ENCODE measurements at regions not wholly inside any gene's neighbourhood (a gene's known extent, or its start where the extent isn't known, plus 50 kb on each side); places are given as distances from the start of the nearest gene placed in this dataset.

DNA sequence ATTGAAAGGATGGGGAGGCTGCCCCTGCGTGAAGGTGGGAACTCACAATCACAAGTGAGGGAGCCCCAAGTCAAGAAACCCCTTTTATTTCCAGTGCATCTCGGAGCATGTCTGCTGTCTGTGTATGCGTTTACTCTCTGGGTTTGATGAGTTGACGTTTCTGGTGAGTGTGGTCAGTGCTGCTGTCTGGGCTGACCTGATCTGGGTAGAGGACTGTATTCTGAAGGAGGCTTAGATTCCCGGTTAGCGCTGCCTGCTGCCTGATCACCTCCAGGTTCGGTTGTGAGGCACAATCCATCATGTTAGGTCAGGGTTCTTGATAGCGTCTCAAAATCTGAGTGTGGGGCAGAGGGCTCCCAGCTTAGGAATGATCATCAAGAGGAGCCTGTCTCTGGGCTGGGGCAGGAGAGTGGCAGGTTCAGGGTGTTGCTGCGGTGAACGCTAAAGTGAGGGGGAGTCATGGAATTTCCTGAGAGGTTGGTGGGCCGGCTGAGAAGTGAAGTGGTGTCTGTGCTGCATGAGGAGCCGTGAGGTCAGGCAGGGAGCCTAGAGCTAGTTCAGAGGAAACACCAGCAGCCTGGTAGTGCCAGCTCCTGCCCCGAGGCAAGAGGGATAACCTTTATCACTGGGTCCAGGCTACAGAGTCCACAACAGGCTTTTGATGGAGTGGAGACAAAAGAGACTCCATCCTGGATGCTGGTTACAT is 225.3 kb upstream of the CST7 start:
- H3K4me3 ChIP-seq (ENCODE audit: low read depth, low read length), result no peak overlapping the region
- TF ChIP-seq, protein P1, sequence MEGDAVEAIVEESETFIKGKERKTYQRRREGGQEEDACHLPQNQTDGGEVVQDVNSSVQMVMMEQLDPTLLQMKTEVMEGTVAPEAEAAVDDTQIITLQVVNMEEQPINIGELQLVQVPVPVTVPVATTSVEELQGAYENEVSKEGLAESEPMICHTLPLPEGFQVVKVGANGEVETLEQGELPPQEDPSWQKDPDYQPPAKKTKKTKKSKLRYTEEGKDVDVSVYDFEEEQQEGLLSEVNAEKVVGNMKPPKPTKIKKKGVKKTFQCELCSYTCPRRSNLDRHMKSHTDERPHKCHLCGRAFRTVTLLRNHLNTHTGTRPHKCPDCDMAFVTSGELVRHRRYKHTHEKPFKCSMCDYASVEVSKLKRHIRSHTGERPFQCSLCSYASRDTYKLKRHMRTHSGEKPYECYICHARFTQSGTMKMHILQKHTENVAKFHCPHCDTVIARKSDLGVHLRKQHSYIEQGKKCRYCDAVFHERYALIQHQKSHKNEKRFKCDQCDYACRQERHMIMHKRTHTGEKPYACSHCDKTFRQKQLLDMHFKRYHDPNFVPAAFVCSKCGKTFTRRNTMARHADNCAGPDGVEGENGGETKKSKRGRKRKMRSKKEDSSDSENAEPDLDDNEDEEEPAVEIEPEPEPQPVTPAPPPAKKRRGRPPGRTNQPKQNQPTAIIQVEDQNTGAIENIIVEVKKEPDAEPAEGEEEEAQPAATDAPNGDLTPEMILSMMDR (IDR thresholded peaks at IDR 0.05; ENCODE audit: low read depth, low read length, missing control alignments), result no peak
- no peak for DNase-seq (ENCODE audit: low read depth)

DNA sequence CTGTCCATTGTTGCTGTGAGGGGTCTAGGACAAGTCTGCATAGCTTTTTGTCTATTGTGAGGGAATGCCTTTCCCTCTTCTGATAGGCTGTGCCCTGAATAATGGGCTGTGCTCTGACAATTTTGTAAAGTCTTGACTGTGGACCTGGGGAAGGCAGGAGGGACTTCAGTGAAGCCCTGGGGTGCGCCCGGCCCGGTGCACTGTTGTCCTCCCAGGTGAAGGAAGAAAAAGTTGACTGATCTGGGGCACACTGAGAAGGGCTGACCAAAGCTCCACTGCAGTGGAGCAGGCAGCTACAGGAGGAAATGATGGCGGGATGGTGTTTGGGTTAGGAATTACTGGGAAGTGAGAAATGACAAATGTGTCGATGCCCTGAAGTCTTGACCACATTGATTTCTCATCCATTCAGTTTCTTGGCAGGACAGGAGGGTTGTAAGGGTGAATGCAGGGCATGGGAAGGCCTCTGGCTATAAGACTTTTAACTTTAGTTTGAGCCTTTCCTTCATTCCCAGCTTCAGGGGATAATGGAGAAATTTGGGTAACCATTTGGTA is 224.0 kb upstream of the CST7 start:
- TF ChIP-seq, protein P1 (IDR thresholded peaks at IDR 0.05; ENCODE audit: low read depth, low read length, missing control alignments), result no peak
- H3K4me3 ChIP-seq (ENCODE audit: low read depth, low read length), result no peak overlapping the region
- no peak for DNase-seq (ENCODE audit: low read depth)

DNA sequence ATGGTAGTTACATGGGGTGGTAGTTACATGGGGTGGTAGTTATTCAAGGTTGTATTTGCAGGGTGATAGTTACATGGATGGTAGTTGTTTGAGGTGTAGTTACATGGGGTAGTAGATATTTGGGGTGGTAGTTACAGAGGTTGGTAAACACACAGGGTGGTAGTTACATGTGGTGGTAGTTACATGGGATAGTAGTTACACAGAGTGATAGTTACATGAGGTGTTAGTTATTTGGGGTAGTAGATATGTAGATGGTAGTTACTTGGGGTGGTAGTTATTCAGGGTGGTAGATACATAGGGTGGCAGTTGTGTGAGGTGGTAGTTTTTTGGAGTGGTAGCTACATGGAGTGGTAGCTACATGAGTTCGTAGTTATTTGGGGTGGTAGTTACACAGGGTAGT is 221.3 kb upstream of the CST7 start:
- no peak overlapping the region for H3K4me3 ChIP-seq (ENCODE audit: low read depth, low read length)
- DNase-seq (ENCODE audit: low read depth), result no peak
- TF ChIP-seq, protein P1 (IDR thresholded peaks at IDR 0.05; ENCODE audit: low read depth, low read length, missing control alignments), result no peak

DNA sequence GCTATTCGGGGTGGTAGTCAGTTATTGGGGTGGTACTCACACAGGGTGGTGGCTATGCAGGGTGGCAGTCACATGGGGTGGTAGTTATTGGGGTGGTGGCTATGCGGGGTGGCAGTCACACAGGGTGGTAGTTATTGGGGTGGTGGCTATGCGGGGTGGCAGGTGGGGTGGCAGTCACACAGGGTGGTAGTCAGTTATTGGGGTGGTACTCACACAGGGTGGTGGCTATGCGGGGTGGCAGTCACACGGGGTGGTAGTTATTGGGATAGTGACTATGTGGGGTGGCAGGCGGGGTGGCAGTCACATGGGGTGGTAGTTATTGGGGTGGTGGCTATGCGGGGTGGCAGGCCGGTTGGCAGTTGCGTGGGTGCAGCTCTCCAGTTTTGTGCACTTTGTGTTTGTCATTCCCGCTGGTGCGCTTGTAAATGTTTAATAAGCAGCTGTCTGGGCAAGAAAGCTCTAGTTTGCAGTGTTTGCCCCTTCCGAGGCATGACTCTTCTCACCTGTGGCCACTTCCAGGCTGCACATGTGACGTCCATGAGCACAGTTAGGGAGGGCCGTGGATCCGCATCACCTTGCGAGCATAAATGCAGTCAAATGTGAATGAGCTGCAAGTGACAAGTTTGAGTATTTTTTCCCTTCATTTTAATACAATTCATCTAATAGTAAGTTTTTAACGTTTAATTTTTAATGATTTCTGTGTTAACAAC is 219.0 kb upstream of the CST7 start:
- DNase-seq (ENCODE audit: low read depth), result no peak
- no peak overlapping the region for H3K4me3 ChIP-seq (ENCODE audit: low read depth, low read length)
- TF ChIP-seq, protein P1 (IDR thresholded peaks at IDR 0.05; ENCODE audit: low read depth, low read length, missing control alignments), result no peak

DNA sequence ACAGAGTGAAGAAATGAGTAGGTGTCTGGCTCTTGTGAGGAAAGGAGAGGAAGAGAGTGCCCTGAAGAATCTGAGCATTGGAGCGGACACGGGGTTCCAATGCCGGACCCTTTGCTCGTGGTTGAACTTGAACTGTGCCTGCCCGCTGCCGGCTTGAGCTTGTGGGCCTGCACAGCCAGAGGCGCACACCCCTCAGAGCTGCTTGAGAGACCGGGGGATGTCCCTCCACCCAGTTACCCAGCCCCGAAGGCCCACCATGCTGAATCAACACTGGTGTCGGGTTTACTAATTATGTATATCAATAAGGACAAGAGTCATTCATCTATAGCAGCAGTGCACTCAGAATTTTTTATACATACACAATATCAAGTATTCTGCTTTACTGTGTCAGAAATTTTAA is 218.3 kb upstream of the CST7 start:
- DNase-seq (ENCODE audit: low read depth), result no peak

DNA sequence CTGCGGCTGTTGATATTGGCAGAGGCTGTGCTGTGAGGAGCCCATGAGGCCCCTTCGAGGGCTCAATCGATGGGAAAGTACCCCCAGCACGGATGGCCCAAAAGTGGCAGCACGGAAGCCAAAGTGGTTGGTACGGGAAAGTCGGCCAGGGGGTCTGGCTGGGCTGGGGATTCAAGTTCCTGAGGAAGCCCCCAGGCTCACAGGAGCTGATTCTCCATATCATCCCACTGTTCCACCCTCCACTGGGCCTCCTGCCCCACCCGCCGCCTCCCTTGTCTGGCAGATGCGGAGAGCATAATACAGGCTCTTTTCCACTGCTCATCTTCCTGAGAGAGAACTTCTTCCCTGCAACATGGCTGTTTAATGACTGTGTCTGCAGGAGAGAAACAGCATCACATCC is 217.8 kb upstream of the CST7 start:
- TF ChIP-seq, protein P1 (IDR thresholded peaks at IDR 0.05; ENCODE audit: low read depth, low read length, missing control alignments), result no peak

More for the DNA sequence above, 218.3 kb upstream of the CST7 start:
- H3K4me3 ChIP-seq (ENCODE audit: low read depth, low read length), result no peak overlapping the region
- TF ChIP-seq, protein P1 (IDR thresholded peaks at IDR 0.05; ENCODE audit: low read depth, low read length, missing control alignments), result no peak

More for the DNA sequence above, 217.8 kb upstream of the CST7 start:
- H3K4me3 ChIP-seq (ENCODE audit: low read depth, low read length), result no peak overlapping the region
- no peak for DNase-seq (ENCODE audit: low read depth)

Measured in GM12864 (cell line).